SK-N-MC (cell line): ENCODE measurements at regions not wholly inside any gene's neighbourhood (a gene's known extent, or its start where the extent isn't known, plus 50 kb on each side); places are given as distances from the start of the nearest gene placed in this dataset.
A peak's percentile ranks its signal among the peaks of the same experiment; 100 is the strongest.

Experiments used
- DNase-seq: peaks from one replicate; pipeline ENCODE4 v3.0.0-alpha.2; 2011; ENCODE audit warnings: low read depth, low spot score
- H3K27ac ChIP-seq: fragments of 200-600 bp; sonication (generic); 2 replicates; pipeline ENCODE4 v1.5.1; 2016; ENCODE audit warnings: mixed run types
- H3K36me3 ChIP-seq: fragments of 200-600 bp; sonication (generic); 2 replicates; pipeline ENCODE4 v1.6.1; 2017; ENCODE audit warnings: antibody characterized with exemption, low read length, mixed read lengths; ENCODE audit not compliant: insufficient read depth
- H3K4me3 ChIP-seq: fragments of 200-600 bp; sonication (generic); 2 replicates; pipeline ENCODE4 v1.5.1; 2016
- H3K9ac ChIP-seq: fragments of 200-600 bp; sonication (generic); 2 replicates; pipeline ENCODE4 v1.8.0; 2017; ENCODE audit warnings: mixed run types, mixed read lengths; ENCODE audit not compliant: insufficient read length
- H3K9me3 ChIP-seq: fragments of 200-600 bp; sonication (generic); 2 replicates; pipeline ENCODE4 v1.6.1; 2017; ENCODE audit warnings: low read depth, mild to moderate bottlenecking, antibody characterized with exemption, low read length, moderate library complexity, mixed read lengths
- EZH2 ChIP-seq: fragments of 200-600 bp; sonication (generic); IDR thresholded peaks from one replicate; pipeline ENCODE4 v1.6.1; 2017; ENCODE audit warnings: antibody characterized with exemption
- FOXP2 ChIP-seq: optimal IDR thresholded peaks from 2 replicates; pipeline ENCODE3; 2011; ENCODE audit warnings: mild to moderate bottlenecking, moderate library complexity; ENCODE audit not compliant: insufficient read depth; ENCODE audit errors: extremely low read length, control extremely low read depth
- POLR2AphosphoS5 ChIP-seq: IDR thresholded peaks from 2 replicates; pipeline ENCODE4 v1.6.1; 2012; ENCODE audit warnings: mild to moderate bottlenecking, low read depth, low read length, borderline replicate concordance

DNA sequence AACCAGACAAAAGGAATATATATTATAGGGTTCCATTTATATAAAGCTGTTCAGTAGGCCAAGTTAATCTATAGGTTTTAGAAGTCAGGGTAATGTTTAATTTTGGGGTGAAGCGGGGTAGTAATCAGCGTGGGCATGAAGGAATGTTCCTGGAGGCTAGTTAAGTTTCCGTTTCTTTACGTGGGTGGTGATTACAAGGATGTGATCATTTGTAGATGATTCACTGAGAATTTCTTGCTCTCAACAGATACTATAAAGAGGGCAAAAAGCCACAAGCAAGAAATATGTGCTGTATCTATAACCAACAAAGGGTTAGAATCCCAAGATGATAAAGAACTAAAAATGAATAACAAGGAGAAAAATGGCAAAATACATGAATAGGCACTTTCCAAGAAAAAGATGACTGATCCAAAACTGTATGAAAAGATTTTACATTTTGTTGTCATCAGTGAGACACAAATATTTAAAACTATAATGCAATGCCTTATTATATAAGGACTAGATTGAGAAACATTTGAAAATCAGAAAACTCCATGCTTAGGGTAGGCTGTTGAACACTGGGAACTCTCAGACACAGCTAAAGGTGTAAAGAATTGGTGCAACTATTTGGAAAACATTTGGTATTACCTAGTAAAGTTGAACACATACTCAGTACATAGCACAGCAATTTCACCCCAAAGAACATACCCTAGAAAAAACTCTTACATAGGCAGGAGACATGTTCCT lies 224.3 kb upstream of the S1PR3 start:
- no peak for TF ChIP-seq POLR2AphosphoS5
- TF ChIP-seq EZH2 = no peak
- TF ChIP-seq FOXP2 = no peak
- Histone ChIP-seq H3K4me3 (peak overlapping the region; percentile 17; the same call in 1 of the 2 replicates), H3K36me3 (no peaks in the 10 kb centered on the region), H3K9me3 (no peaks in the 10 kb centered on the region), H3K27ac (no peak overlapping the region), H3K9ac (no peak overlapping the region)
- DNase-seq = no peak

GRCh38 chr9:88767504-88767790 lies 223.8 kb upstream of the S1PR3 start:
- Histone ChIP-seq H3K36me3 (no peaks in the 10 kb centered on the region), H3K9me3 (no peaks in the 10 kb centered on the region), H3K9ac (no peak overlapping the region), H3K27ac (no peak overlapping the region), H3K4me3 (no peak overlapping the region)
- DNase-seq = no peak
- no peak for TF ChIP-seq EZH2
- TF ChIP-seq FOXP2 = no peak
- TF ChIP-seq POLR2AphosphoS5 = no peak

- Histone ChIP-seq H3K9me3 (no peaks in the 10 kb centered on the region), H3K27ac (no peak overlapping the region), H3K9ac (no peak overlapping the region), H3K36me3 (no peaks in the 10 kb centered on the region), H3K4me3 (no peak overlapping the region)
- DNase-seq = no peak
- no peak for TF ChIP-seq POLR2AphosphoS5
- no peak for TF ChIP-seq EZH2
- no peak for TF ChIP-seq FOXP2
Measured at GRCh38 chr9:88772575-88772974, 218.7 kb upstream of the S1PR3 start.

DNA sequence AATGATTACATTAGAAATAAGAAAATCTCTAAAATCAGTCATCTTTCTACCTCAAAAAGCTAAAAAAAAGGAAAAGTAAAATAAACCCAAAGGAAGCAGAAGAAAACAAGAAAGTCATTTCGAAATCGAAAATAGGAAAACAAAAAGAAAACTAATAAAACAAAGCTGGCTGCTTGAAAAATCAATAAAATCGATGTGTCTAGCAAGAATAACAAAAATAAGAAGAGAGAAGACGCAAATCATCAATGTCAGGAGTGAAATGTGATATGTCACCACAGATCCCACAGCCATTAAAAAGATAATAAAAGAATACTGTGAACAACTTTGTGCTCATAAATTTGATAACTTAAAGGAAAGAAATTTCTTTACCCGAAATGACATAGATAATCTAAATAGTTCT lies 218.1 kb upstream of the S1PR3 start:
- no peak overlapping the region for H3K27ac ChIP-seq
- H3K36me3 ChIP-seq = no peaks in the 10 kb centered on the region
- H3K9ac ChIP-seq = no peak overlapping the region
- H3K4me3 ChIP-seq = no peak overlapping the region
- no peak for DNase-seq
- no peaks in the 10 kb centered on the region for H3K9me3 ChIP-seq
- no peak for TF ChIP-seq FOXP2
- no peak for TF ChIP-seq EZH2
- TF ChIP-seq POLR2AphosphoS5 = no peak

GRCh38 chr9:88773627-88774244 lies 217.5 kb upstream of the S1PR3 start:
- Histone ChIP-seq H3K9me3 (no peaks in the 10 kb centered on the region), H3K4me3 (peak overlapping the region; percentile 62), H3K9ac (no peak overlapping the region), H3K27ac (no peak overlapping the region), H3K36me3 (no peaks in the 10 kb centered on the region)
- DNase-seq = no peak
- TF ChIP-seq POLR2AphosphoS5 (no peak), FOXP2 (no peak), EZH2 (no peak)

GRCh38 chr9:88775037-88775471 lies 216.2 kb upstream of the S1PR3 start:
- TF ChIP-seq POLR2AphosphoS5 (no peak), FOXP2 (no peak), EZH2 (no peak)
- DNase-seq = no peak
- peak overlapping the region; percentile 62 for H3K4me3 ChIP-seq
- no peak overlapping the region for H3K9ac ChIP-seq
- H3K27ac ChIP-seq = no peak overlapping the region
- no peaks in the 10 kb centered on the region for H3K36me3 ChIP-seq
- H3K9me3 ChIP-seq = no peaks in the 10 kb centered on the region

- no peak overlapping the region for H3K27ac ChIP-seq
- no peak overlapping the region for H3K4me3 ChIP-seq
- TF ChIP-seq EZH2 (no peak), FOXP2 (no peak), POLR2AphosphoS5 (no peak)
- no peaks in the 10 kb centered on the region for H3K36me3 ChIP-seq
- H3K9ac ChIP-seq = no peak overlapping the region
- no peak for DNase-seq
- no peaks in the 10 kb centered on the region for H3K9me3 ChIP-seq
Measured at GRCh38 chr9:88775559-88775958, 215.7 kb upstream of the S1PR3 start.

- TF ChIP-seq EZH2 (no peak), FOXP2 (no peak), POLR2AphosphoS5 (no peak)
- Histone ChIP-seq H3K9ac (no peak overlapping the region), H3K36me3 (no peaks in the 10 kb centered on the region), H3K4me3 (no peak overlapping the region), H3K9me3 (no peaks in the 10 kb centered on the region), H3K27ac (no peak overlapping the region)
- no peak for DNase-seq
Measured at GRCh38 chr9:88775966-88776365, 215.3 kb upstream of the S1PR3 start.

DNA sequence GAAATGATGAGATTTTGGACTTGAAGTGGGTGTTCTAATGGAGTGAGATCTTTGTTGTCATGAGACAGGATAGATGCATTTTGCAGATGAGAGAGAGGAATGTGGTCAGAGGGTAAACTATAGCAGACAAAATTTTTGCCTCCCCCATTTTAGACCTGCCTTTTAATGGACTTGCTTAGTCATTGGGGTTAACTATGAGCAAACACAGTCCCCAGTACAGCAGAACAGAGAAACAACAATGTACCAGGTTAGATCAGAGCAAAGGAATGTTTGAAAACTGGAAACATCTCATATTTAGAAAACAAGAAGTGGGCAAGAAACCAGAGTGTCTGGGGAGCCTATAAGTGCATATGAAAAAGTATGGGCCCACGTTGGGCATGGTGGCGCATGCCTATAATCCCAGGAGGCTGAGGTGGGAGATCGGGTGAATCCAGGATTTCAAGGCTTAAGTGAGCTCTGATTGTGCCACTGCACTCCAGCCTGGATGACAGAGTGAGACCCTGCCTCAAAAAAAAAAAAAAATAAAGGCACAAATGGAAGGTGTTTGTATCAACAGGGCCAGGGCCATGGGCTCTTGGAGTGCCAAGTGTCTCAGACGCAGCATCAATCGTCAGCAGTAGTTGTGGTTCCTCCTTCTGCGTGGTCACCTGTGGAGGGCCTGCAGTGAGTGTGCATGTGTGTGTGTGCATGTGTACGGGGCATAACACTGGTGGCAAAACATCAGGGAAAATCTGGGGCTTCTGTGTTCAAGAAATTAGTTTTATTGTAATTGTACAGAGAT lies 214.4 kb upstream of the S1PR3 start:
- no peak overlapping the region for H3K27ac ChIP-seq
- DNase-seq = no peak

More for the DNA sequence above, 214.4 kb upstream of the S1PR3 start:
- Histone ChIP-seq H3K4me3 (no peak overlapping the region), H3K36me3 (no peaks in the 10 kb centered on the region), H3K9me3 (no peaks in the 10 kb centered on the region), H3K9ac (no peak overlapping the region)
- TF ChIP-seq FOXP2 = no peak
- TF ChIP-seq EZH2 = no peak
- TF ChIP-seq POLR2AphosphoS5 = no peak
